ENCODE measurements at regions not wholly inside any gene's neighbourhood (a gene's known extent, or its start where the extent isn't known, plus 50 kb on each side); places are given as distances from the start of the nearest gene placed in this dataset.
"Not testable (repeated sequence)": the region's sequence is repeated elsewhere in the genome, so short reads cannot be mapped to it uniquely, and the experiment has no call there.

GRCh38 chr2:16223161-16223840 is 283.0 kb downstream of the MYCN start:
- no peak for DNase-seq (ENCODE audit: low read depth in 2 of 2)

GRCh38 chr2:16222326-16222725 is 282.0 kb downstream of the MYCN start:
- no peak for DNase-seq (ENCODE audit: low read depth in 2 of 2)

- no peak for DNase-seq (ENCODE audit: low read depth in 2 of 2)
Measured at GRCh38 chr2:16221461-16222010, 281.2 kb downstream of the MYCN start.

GRCh38 chr2:16219292-16219975 is 279.1 kb downstream of the MYCN start:
- DNase-seq (ENCODE audit: low read depth in 2 of 2), result no peak

GRCh38 chr2:16218625-16219024 is 278.3 kb downstream of the MYCN start:
- DNase-seq (ENCODE audit: low read depth in 2 of 2), result peak in 1 of 2 donors; percentile 45

- DNase-seq (ENCODE audit: low read depth in 2 of 2), result no peak
Measured at GRCh38 chr2:16218161-16218560, 277.8 kb downstream of the MYCN start.

GRCh38 chr2:16217741-16218140 is 277.4 kb downstream of the MYCN start:
- not testable (repeated sequence) for DNase-seq (ENCODE audit: low read depth in 2 of 2)

- DNase-seq (ENCODE audit: low read depth in 2 of 2), result no peak
Measured at GRCh38 chr2:16217291-16217690, 276.9 kb downstream of the MYCN start.

GRCh38 chr2:16216558-16216945 is 276.2 kb downstream of the MYCN start:
- no peak for DNase-seq (ENCODE audit: low read depth in 2 of 2)

GRCh38 chr2:16215902-16216557 is 275.7 kb downstream of the MYCN start:
- DNase-seq (ENCODE audit: low read depth in 2 of 2), result no peak

- DNase-seq (ENCODE audit: low read depth in 2 of 2), result no peak
Measured at GRCh38 chr2:16214861-16215260, 274.5 kb downstream of the MYCN start.

- no peak for DNase-seq (ENCODE audit: low read depth in 2 of 2)
Measured at GRCh38 chr2:16214391-16214790, 274.0 kb downstream of the MYCN start.

GRCh38 chr2:16212321-16212720 is 272.0 kb downstream of the MYCN start:
- DNase-seq (ENCODE audit: low read depth in 2 of 2), result no peak

- no peak for DNase-seq (ENCODE audit: low read depth in 2 of 2)
Measured at GRCh38 chr2:16211341-16211740, 271.0 kb downstream of the MYCN start.

GRCh38 chr2:16210841-16211240 is 270.5 kb downstream of the MYCN start:
- DNase-seq (ENCODE audit: low read depth in 2 of 2), result no peak

- DNase-seq (ENCODE audit: low read depth in 2 of 2), result no peak
Measured at GRCh38 chr2:16209799-16210198, 269.4 kb downstream of the MYCN start.

GRCh38 chr2:16208921-16209320 is 268.6 kb downstream of the MYCN start:
- DNase-seq (ENCODE audit: low read depth in 2 of 2), result no peak

- DNase-seq (ENCODE audit: low read depth in 2 of 2), result no peak
Measured at GRCh38 chr2:16208241-16208797, 268.0 kb downstream of the MYCN start.

- DNase-seq (ENCODE audit: low read depth in 2 of 2), result no peak
Measured at GRCh38 chr2:16207611-16208010, 267.3 kb downstream of the MYCN start.

GRCh38 chr2:16207151-16207550 is 266.8 kb downstream of the MYCN start:
- DNase-seq (ENCODE audit: low read depth in 2 of 2), result no peak

GRCh38 chr2:16206191-16206944 is 266.0 kb downstream of the MYCN start:
- DNase-seq (ENCODE audit: low read depth in 2 of 2), result no peak
